ENCODE measurements at regions not wholly inside any gene's neighbourhood (a gene's known extent, or its start where the extent isn't known, plus 50 kb on each side); places are given as distances from the start of the nearest gene placed in this dataset.

DNA sequence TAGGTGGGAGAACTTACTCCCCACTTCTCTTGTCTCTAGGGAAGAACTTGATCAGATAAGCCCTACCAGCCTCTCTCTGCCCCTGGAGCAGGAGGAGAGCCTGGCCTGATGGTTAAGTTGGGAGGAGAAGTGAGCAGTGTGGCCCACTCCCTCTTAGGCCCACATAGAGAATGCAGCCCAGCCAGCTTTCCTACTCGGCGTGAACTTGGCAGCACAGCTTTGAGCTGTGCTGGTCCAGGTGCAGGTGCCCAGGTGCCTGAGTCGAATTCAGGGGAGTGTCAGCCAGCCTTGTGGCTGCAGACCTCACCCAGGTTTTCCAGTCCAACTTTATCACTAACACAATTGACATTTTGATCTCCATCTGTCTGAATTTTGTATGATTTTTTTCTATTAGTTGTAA is 77.6 kb upstream of the PAQR3 start:
- Histone ChIP-seq H3K4ac (ENCODE audit: low read depth, low read length) (no peak overlapping the region), H2BK120ac (ENCODE audit: low read depth, low read length, poor library complexity, severe bottlenecking) (no peak overlapping the region), H3K27ac (ENCODE audit: insufficient read length, low read depth, low read length) (no peak overlapping the region), H4K5ac (ENCODE audit: insufficient read length, low read depth, low read length) (no peak overlapping the region), H2BK20ac (ENCODE audit: low read depth, low read length, poor library complexity, severe bottlenecking) (no peak overlapping the region), H2BK5ac (ENCODE audit: insufficient read length, low read length) (no peak overlapping the region), H3K4me2 (ENCODE audit: insufficient read depth, insufficient read length, low read length) (no peak overlapping the region), H3T11ph (ENCODE audit: low read length) (no peak overlapping the region), H3K14ac (ENCODE audit: insufficient read depth, low read length) (no peak overlapping the region), H2BK12ac (ENCODE audit: insufficient read length, low read depth, low read length) (no peak overlapping the region), H4K20me1 (ENCODE audit: control insufficient read depth, insufficient read depth, insufficient read length) (no peaks in the 10 kb centered on the region), H2AFZ (ENCODE audit: low read length) (no peak overlapping the region), H3K23ac (ENCODE audit: insufficient read length, low read depth, low read length) (no peak overlapping the region), H3K79me1 (ENCODE audit: insufficient read depth, low read depth, low read length, poor library complexity, severe bottlenecking) (no peaks in the 10 kb centered on the region), H2BK15ac (ENCODE audit: low read depth, low read length) (no peak overlapping the region), H3K56ac (ENCODE audit: insufficient read length, low read depth, low read length) (no peak overlapping the region), H3K79me2 (ENCODE audit: insufficient read depth, low read length) (no peaks in the 10 kb centered on the region), H4K8ac (replicated peaks; ENCODE audit: insufficient read length, low read depth, low read length) (no peak overlapping the region), H4K91ac (ENCODE audit: insufficient read length, low read depth, low read length) (no peak overlapping the region), H3K9ac (ENCODE audit: extremely low read depth, insufficient read length, low read length) (no peak overlapping the region), H3K23me2 (ENCODE audit: insufficient read length, low read depth, low read length, poor library complexity, severe bottlenecking) (no peaks in the 10 kb centered on the region), H3K9me3 (ENCODE audit: control insufficient read depth, low read depth, low read length) (no peaks in the 10 kb centered on the region), H3K27me3 (ENCODE audit: insufficient read depth, low read length) (no peaks in the 10 kb centered on the region), H2AK5ac (ENCODE audit: insufficient read length, low read length) (no peak overlapping the region), H3K18ac (ENCODE audit: insufficient read length, low read depth, low read length) (no peak overlapping the region), H3K4me1 (ENCODE audit: insufficient read depth, low read length) (no peaks in the 10 kb centered on the region)
- H3K27ac Mint-ChIP-seq: no peak overlapping the region
- no peak for DNase-seq
- no peaks in the 10 kb centered on the region for H3K4me1 Mint-ChIP-seq
- TF ChIP-seq, protein P1, sequence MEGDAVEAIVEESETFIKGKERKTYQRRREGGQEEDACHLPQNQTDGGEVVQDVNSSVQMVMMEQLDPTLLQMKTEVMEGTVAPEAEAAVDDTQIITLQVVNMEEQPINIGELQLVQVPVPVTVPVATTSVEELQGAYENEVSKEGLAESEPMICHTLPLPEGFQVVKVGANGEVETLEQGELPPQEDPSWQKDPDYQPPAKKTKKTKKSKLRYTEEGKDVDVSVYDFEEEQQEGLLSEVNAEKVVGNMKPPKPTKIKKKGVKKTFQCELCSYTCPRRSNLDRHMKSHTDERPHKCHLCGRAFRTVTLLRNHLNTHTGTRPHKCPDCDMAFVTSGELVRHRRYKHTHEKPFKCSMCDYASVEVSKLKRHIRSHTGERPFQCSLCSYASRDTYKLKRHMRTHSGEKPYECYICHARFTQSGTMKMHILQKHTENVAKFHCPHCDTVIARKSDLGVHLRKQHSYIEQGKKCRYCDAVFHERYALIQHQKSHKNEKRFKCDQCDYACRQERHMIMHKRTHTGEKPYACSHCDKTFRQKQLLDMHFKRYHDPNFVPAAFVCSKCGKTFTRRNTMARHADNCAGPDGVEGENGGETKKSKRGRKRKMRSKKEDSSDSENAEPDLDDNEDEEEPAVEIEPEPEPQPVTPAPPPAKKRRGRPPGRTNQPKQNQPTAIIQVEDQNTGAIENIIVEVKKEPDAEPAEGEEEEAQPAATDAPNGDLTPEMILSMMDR (conservative IDR thresholded peaks at IDR 0.05): no peak
- H3K36me3 Mint-ChIP-seq (ENCODE audit: insufficient read depth in 1 of 3, low read depth in 3 of 3): peaks cover 0 to 1% (median 0%) of the 10 kb centered on the region in 3 experiments; a peak in 1 of 7 replicates
- H3K4me3 Mint-ChIP-seq: no peak overlapping the region
- H3K9me3 Mint-ChIP-seq: peaks cover 0 to 2% of the 10 kb centered on the region in 2 experiments; a peak in 2 of 5 replicates
- WGBS (ENCODE audit: extremely low coverage, insufficient read length, low lambda C conversion rate): no CpG with 5 or more reads among the region's 3 CpGs
- no peaks in the 10 kb centered on the region; the same call in 1 of the 2 replicates for H3K27me3 Mint-ChIP-seq (ENCODE audit: low read depth)

All from H9 (cell line).